Esophagus squamous epithelium (tissue), 5 donors: ENCODE measurements at regions not wholly inside any gene's neighbourhood (a gene's known extent, or its start where the extent isn't known, plus 50 kb on each side); places are given as distances from the start of the nearest gene placed in this dataset.

Experiments used
- DNase-seq: peaks from one replicate; lab custom pipeline; 2025; lab: John Stamatoyannopoulos, UW
- H3K27ac ChIP-seq, 4 donors: fragments of 200-600 bp; sonication (generic); one replicate each; pipeline ENCODE4 v1.5.1; 2016 to 2019; ENCODE audit warnings: mild to moderate bottlenecking in 1 of 4
- H3K27me3 ChIP-seq, 4 donors: fragments of 200-600 bp; sonication (generic); 1 replicate in 3 of 4; 2 replicates in 1 of 4; pipeline versions ENCODE4 v1.5.1 to v1.6.0; 2017 to 2021; ENCODE audit warnings: antibody characterized with exemption in 1 of 4
- H3K36me3 ChIP-seq, 3 donors: fragments of 200-600 bp; sonication (generic); one replicate each; pipeline ENCODE4 v1.5.1; 2016 to 2019
- H3K4me1 ChIP-seq, 3 donors: fragments of 200-600 bp; sonication (generic); one replicate each; pipeline ENCODE4 v1.5.1; 2017 to 2019
- H3K4me3 ChIP-seq, 4 donors: fragments of 200-600 bp; sonication (generic); 1 replicate in 3 of 4; 2 replicates in 1 of 4; pipeline ENCODE4 v1.5.1; 2016 to 2019; ENCODE audit warnings: mild to moderate bottlenecking in 2 of 4, moderate library complexity in 1 of 4
- H3K9me3 ChIP-seq, 3 donors: fragments of 200-600 bp; sonication (generic); one replicate each; pipeline ENCODE4 v1.5.1; 2016 to 2019
- CTCF ChIP-seq, 6 experiments: fragments of 450-650 bp in 4 of 6; fragments of 200-600 bp in 2 of 6; sonication (generic) in 2 of 6; IDR thresholded peaks; one replicate each; pipeline ENCODE4 v1.5.1; 2016 to 2019; ENCODE audit warnings: antibody characterized with exemption in 6 of 6, mild to moderate bottlenecking in 4 of 6, moderate library complexity in 4 of 6
- POLR2A ChIP-seq, 4 donors: fragments of 450-650 bp; IDR thresholded peaks; one replicate each; pipeline ENCODE4 v1.6.1; 2017; ENCODE audit warnings: antibody characterized with exemption in 4 of 4, mild to moderate bottlenecking in 4 of 4, moderate library complexity in 3 of 4
- WGBS, 2 donors: methylation state at CpG; one replicate each; pipeline ENCODE4 v1.1.5; 2018; 5-methylcytosine and 5-hydroxymethylcytosine counted together
- intact Hi-C: fragments of 100-400 bp; cut with DNase I; formaldehyde crosslinking; loops from one replicate; pipeline ENCODE4 v1.15.0; 2022
- donor health status: DM: yes; HTN: yes; CAD: no.

GRCh38 chrX:5829469-5829868, 399.2 kb downstream of the NLGN4X start:
- Histone ChIP-seq H3K9me3 (no peaks in the 10 kb centered on the region), H3K4me3 (no peak overlapping the region), H3K4me1 (no peaks in the 10 kb centered on the region), H3K27ac (no peak overlapping the region), H3K27me3 (no peaks in the 10 kb centered on the region), H3K36me3 (no peaks in the 10 kb centered on the region)
- intact Hi-C loops, result no loop called here
- WGBS, 2 donors, result 56 to 61% methylated on average over 3 of the region's 3 CpGs
- no peak for DNase-seq
- TF ChIP-seq CTCF (IDR thresholded peaks at IDR 0.05) (no peak), POLR2A (IDR thresholded peaks at IDR 0.05) (no peak)

GRCh38 chrX:5829060-5829459, 399.6 kb downstream of the NLGN4X start:
- Histone ChIP-seq H3K9me3 (no peaks in the 10 kb centered on the region), H3K4me1 (no peaks in the 10 kb centered on the region), H3K36me3 (no peaks in the 10 kb centered on the region), H3K27me3 (no peaks in the 10 kb centered on the region), H3K27ac (no peak overlapping the region), H3K4me3 (no peak overlapping the region)
- intact Hi-C loops, result no loop called here
- no peak for DNase-seq
- no peak for TF ChIP-seq POLR2A (IDR thresholded peaks at IDR 0.05)
- TF ChIP-seq CTCF (IDR thresholded peaks at IDR 0.05), result no peak
- 60 to 81% methylated on average over 6 of the region's 6 CpGs for whole genome bisulfite sequencing, 2 donors

- intact Hi-C loops, result no loop called here
- no peak overlapping the region for H3K27ac ChIP-seq
- no peaks in the 10 kb centered on the region for H3K27me3 ChIP-seq
- H3K4me1 ChIP-seq, result no peaks in the 10 kb centered on the region
- H3K4me3 ChIP-seq, result no peak overlapping the region
- no peaks in the 10 kb centered on the region for H3K9me3 ChIP-seq
- no peak for TF ChIP-seq POLR2A (IDR thresholded peaks at IDR 0.05)
- no peak for TF ChIP-seq CTCF (IDR thresholded peaks at IDR 0.05)
- no peak for DNase-seq
- no peaks in the 10 kb centered on the region for H3K36me3 ChIP-seq
- 41 to 53% methylated on average over 3 to 6 of the region's 6 CpGs for WGBS, 2 donors
These were observed 404.8 kb downstream of the NLGN4X start for GRCh38 chrX:5823903-5824302.

- Histone ChIP-seq H3K27me3 (no peaks in the 10 kb centered on the region), H3K4me1 (no peaks in the 10 kb centered on the region), H3K9me3 (no peaks in the 10 kb centered on the region), H3K27ac (no peak overlapping the region), H3K36me3 (no peaks in the 10 kb centered on the region), H3K4me3 (no peak overlapping the region)
- WGBS, 2 donors, result 33 to 47% methylated on average over 7 to 8 of the region's 8 CpGs
- no peak for TF ChIP-seq CTCF (IDR thresholded peaks at IDR 0.05)
- DNase-seq, result no peak
- intact Hi-C loops, result no loop called here
These were observed 418.0 kb downstream of the NLGN4X start for GRCh38 chrX:5810636-5811035.

- H3K27me3 ChIP-seq, result no peaks in the 10 kb centered on the region
- no peak overlapping the region for H3K4me3 ChIP-seq
- no peaks in the 10 kb centered on the region for H3K9me3 ChIP-seq
- 32 to 61% methylated on average over 2 of the region's 2 CpGs for WGBS, 2 donors
- H3K36me3 ChIP-seq, result no peaks in the 10 kb centered on the region
- TF ChIP-seq CTCF (IDR thresholded peaks at IDR 0.05), result no peak
- no peak for TF ChIP-seq POLR2A (IDR thresholded peaks at IDR 0.05)
- intact Hi-C loops, result no loop called here
- no peaks in the 10 kb centered on the region for H3K4me1 ChIP-seq
- no peak overlapping the region for H3K27ac ChIP-seq
- DNase-seq, result no peak
These were observed 421.5 kb downstream of the NLGN4X start for GRCh38 chrX:5807181-5807580.
